K562 (cell line): ENCODE measurements at regions not wholly inside any gene's neighbourhood (a gene's known extent, or its start where the extent isn't known, plus 50 kb on each side); places are given as distances from the start of the nearest gene placed in this dataset.
A peak's percentile ranks its signal among the peaks of the same experiment; 100 is the strongest.

ENCODE experiments used
- ARNT ChIP-seq, 2 experiments: fragments of 450-650 bp; IDR thresholded peaks; 2 replicates each; pipeline ENCODE4 v1.6.1; 2016; ENCODE audit warnings: mild to moderate bottlenecking in 1 of 2
- CSDE1 ChIP-seq, 2 experiments: fragments of 450-650 bp; IDR thresholded peaks; 2 replicates each; pipeline ENCODE4 v1.6.1; 2016; ENCODE audit warnings: mild to moderate bottlenecking in 1 of 2
- EHMT2 ChIP-seq: fragments of 450-650 bp; IDR thresholded peaks from 2 replicates; pipeline ENCODE4 v1.6.1; 2018; ENCODE audit warnings: antibody characterized with exemption
- ELF4 ChIP-seq: fragments of 450-650 bp; formaldehyde crosslinking; IDR thresholded peaks from 2 replicates; pipeline ENCODE4 v1.4.0; 2022; ENCODE audit warnings: missing genetic modification characterization
- HDAC1 ChIP-seq, 2 experiments: fragments of 450-650 bp; IDR thresholded peaks; 2 replicates each; pipeline ENCODE4 v1.6.1; 2016 to 2017; ENCODE audit warnings: inconsistent platforms in 1 of 2, mild to moderate bottlenecking in 1 of 2, moderate library complexity in 1 of 2
- JUN ChIP-seq, 2 experiments: sonication (generic) in 1 of 2; formaldehyde crosslinking in 1 of 2; IDR thresholded peaks; 2 replicates each; pipeline versions ENCODE4 v1.6.1 to v1.8.0; 2012 to 2022; ENCODE audit warnings: borderline replicate concordance in 2 of 2, mild to moderate bottlenecking in 2 of 2, improper control_type of control experiment in 1 of 2, low read depth in 1 of 2, low read length in 1 of 2, missing genetic modification reagents in 1 of 2
- KHSRP ChIP-seq: fragments of 450-650 bp; IDR thresholded peaks from 2 replicates; pipeline ENCODE4 v1.6.1; 2017
- NCOR1 ChIP-seq: fragments of 450-650 bp; IDR thresholded peaks from 2 replicates; pipeline ENCODE4 v1.6.1; 2016; ENCODE audit warnings: mild to moderate bottlenecking, moderate library complexity
- SREBF2 ChIP-seq: sonication (generic); formaldehyde crosslinking; IDR thresholded peaks from 2 replicates; pipeline ENCODE4 v1.4.0; 2020; ENCODE audit warnings: mild to moderate bottlenecking, missing genetic modification reagents
- TBL1XR1 ChIP-seq, 2 experiments: IDR thresholded peaks; 2 replicates each; pipeline ENCODE4 v1.6.1; 2012; ENCODE audit warnings: improper control_type of control experiment in 2 of 2, low read length in 2 of 2, mild to moderate bottlenecking in 1 of 2
- ZNF224 ChIP-seq: sonication (generic); formaldehyde crosslinking; IDR thresholded peaks from 2 replicates; pipeline ENCODE4 v1.8.0; 2022; ENCODE audit warnings: mild to moderate bottlenecking, missing genetic modification reagents
- ZNF384 ChIP-seq: IDR thresholded peaks from 2 replicates; pipeline ENCODE4 v1.6.1; 2012; ENCODE audit warnings: low read depth, low read length, improper control_type of control experiment
- ZNF584 ChIP-seq: fragments of 200-800 bp; sonication (Bioruptor generic); IDR thresholded peaks from 2 replicates; pipeline ENCODE4 v1.6.1; 2016; ENCODE audit warnings: low read depth, mild to moderate bottlenecking, missing genetic modification characterization, missing compliant biosample characterization
- TF ChIP-seq, protein P1 (sequence below): fragments of 250-450 bp; sonication (Bioruptor Pico); IDR thresholded peaks from 2 replicates; pipeline ENCODE4 v1.4.0; 2020; ENCODE audit warnings: mild to moderate bottlenecking, moderate library complexity
- TF ChIP-seq, protein P2 (sequence below): fragments of 150-350 bp; conservative IDR thresholded peaks from 2 replicates; pipeline ENCODE4 v1.6.1; 2014; ENCODE audit warnings: low read length
- TF ChIP-seq, protein P3 (sequence below): fragments of 450-650 bp; IDR thresholded peaks from 2 replicates; pipeline ENCODE4 v1.6.1; 2016; ENCODE audit warnings: antibody characterized with exemption
- TF ChIP-seq, protein P4 (sequence below), 2 experiments: IDR thresholded peaks in 1 of 2; conservative IDR thresholded peaks in 1 of 2; 2 replicates each; pipeline ENCODE4 v1.6.1; 2016; ENCODE audit warnings: low read depth in 2 of 2, mild to moderate bottlenecking in 1 of 2, missing compliant biosample characterization in 1 of 2, missing genetic modification characterization in 1 of 2, moderate library complexity in 1 of 2

DNA sequence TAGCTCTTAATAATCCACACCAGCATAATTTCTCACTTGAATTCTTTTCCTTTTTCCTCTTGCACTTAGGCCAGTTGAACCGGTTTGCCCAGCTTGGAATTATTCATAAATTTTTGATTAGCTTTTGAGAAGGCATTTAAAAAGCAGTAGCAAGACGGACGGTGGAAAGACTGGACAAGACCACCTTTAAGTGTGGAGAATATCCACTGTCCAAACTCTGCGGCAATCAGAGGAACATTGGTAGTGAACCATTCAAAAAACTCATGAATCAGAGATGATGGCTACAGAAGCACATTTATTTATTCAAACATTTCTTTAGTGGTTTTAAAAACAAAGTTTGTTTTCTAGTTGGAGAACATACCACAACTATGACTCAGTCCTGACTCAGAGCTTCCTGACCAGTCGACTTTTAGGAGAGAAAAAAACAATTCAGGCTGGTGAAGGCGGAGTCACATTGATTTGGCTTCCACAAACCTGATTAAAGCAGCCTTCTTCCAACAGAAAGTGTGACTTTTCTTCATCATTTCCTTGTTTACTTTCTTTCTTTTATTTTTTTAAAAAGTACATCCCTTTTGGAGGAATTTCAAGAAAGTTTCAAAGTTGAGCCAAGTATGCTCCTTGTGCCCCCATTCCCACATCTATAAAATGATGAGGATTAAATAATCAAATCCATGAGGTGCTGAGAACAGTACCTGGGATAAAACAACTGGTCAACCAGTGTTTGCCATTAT, 128.8 kb downstream of the ADSS2 start (continued):
- no peak for TF ChIP-seq SREBF2 (CRISPR knock-in tag)
- TF ChIP-seq JUN (IDR thresholded peaks at IDR 0.05; ENCODE audit: borderline replicate concordance, low read depth, low read length): peak; percentile 98
- TF ChIP-seq JUN (CRISPR knock-in tag; IDR thresholded peaks at IDR 0.05; ENCODE audit: borderline replicate concordance): no peak
- TF ChIP-seq, protein P1, sequence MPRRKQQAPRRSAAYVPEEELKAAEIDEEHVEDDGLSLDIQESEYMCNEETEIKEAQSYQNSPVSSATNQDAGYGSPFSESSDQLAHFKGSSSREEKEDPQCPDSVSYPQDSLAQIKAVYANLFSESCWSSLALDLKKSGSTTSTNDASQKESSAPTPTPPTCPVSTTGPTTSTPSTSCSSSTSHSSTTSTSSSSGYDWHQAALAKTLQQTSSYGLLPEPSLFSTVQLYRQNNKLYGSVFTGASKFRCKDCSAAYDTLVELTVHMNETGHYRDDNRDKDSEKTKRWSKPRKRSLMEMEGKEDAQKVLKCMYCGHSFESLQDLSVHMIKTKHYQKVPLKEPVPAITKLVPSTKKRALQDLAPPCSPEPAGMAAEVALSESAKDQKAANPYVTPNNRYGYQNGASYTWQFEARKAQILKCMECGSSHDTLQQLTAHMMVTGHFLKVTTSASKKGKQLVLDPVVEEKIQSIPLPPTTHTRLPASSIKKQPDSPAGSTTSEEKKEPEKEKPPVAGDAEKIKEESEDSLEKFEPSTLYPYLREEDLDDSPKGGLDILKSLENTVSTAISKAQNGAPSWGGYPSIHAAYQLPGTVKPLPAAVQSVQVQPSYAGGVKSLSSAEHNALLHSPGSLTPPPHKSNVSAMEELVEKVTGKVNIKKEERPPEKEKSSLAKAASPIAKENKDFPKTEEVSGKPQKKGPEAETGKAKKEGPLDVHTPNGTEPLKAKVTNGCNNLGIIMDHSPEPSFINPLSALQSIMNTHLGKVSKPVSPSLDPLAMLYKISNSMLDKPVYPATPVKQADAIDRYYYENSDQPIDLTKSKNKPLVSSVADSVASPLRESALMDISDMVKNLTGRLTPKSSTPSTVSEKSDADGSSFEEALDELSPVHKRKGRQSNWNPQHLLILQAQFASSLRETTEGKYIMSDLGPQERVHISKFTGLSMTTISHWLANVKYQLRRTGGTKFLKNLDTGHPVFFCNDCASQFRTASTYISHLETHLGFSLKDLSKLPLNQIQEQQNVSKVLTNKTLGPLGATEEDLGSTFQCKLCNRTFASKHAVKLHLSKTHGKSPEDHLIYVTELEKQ (CRISPR knock-in tag): 0 out of 2 replicates have a peak, but pooled peaks have one; percentile 20
- peak in 1 of 2 experiments; percentile 28; a peak in 1 of 4 replicates for TF ChIP-seq ARNT (IDR thresholded peaks at IDR 0.05)
- peak; percentile 87 for TF ChIP-seq ZNF384
- 0 out of 4 replicates have a peak, but pooled peaks of 1 of the 2 experiments have one; percentile 21 for TF ChIP-seq HDAC1 (IDR thresholded peaks at IDR 0.05)
- 0 out of 2 replicates have a peak, but pooled peaks have one; percentile 23 for TF ChIP-seq ZNF584
- no peak for TF ChIP-seq ELF4 (CRISPR knock-in tag)
- TF ChIP-seq TBL1XR1 (IDR thresholded peaks at IDR 0.05; ENCODE audit: low read length in 2 of 2): no peak
- TF ChIP-seq, protein P2, sequence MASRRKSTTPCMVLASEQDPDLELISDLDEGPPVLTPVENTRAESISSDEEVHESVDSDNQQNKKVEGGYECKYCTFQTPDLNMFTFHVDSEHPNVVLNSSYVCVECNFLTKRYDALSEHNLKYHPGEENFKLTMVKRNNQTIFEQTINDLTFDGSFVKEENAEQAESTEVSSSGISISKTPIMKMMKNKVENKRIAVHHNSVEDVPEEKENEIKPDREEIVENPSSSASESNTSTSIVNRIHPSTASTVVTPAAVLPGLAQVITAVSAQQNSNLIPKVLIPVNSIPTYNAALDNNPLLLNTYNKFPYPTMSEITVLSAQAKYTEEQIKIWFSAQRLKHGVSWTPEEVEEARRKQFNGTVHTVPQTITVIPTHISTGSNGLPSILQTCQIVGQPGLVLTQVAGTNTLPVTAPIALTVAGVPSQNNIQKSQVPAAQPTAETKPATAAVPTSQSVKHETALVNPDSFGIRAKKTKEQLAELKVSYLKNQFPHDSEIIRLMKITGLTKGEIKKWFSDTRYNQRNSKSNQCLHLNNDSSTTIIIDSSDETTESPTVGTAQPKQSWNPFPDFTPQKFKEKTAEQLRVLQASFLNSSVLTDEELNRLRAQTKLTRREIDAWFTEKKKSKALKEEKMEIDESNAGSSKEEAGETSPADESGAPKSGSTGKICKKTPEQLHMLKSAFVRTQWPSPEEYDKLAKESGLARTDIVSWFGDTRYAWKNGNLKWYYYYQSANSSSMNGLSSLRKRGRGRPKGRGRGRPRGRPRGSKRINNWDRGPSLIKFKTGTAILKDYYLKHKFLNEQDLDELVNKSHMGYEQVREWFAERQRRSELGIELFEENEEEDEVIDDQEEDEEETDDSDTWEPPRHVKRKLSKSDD: no peak
- TF ChIP-seq CSDE1 (IDR thresholded peaks at IDR 0.05): peak in 1 of 2 experiments; percentile 48; a peak in 1 of 4 replicates
- TF ChIP-seq KHSRP: no peak
- no peak; the same call in 1 of the 2 replicates for TF ChIP-seq NCOR1
- no peak for TF ChIP-seq ZNF224 (CRISPR knock-in tag)
- TF ChIP-seq, protein P3, sequence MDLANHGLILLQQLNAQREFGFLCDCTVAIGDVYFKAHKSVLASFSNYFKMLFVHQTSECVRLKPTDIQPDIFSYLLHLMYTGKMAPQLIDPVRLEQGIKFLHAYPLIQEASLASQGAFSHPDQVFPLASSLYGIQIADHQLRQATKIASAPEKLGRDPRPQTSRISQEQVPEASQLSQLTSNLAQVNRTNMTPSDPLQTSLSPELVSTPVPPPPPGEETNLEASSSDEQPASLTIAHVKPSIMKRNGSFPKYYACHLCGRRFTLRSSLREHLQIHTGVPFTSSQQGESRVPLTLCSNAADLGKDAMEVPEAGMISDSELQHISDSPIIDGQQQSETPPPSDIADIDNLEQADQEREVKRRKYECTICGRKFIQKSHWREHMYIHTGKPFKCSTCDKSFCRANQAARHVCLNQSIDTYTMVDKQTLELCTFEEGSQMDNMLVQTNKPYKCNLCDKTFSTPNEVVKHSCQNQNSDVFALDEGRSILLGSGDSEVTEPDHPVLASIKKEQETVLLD: no peak
- TF ChIP-seq, protein P4, sequence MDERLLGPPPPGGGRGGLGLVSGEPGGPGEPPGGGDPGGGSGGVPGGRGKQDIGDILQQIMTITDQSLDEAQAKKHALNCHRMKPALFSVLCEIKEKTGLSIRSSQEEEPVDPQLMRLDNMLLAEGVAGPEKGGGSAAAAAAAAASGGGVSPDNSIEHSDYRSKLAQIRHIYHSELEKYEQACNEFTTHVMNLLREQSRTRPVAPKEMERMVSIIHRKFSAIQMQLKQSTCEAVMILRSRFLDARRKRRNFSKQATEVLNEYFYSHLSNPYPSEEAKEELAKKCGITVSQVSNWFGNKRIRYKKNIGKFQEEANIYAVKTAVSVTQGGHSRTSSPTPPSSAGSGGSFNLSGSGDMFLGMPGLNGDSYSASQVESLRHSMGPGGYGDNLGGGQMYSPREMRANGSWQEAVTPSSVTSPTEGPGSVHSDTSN (CRISPR knock-in tag; IDR thresholded peaks at IDR 0.05; ENCODE audit: low read depth): no peak
- TF ChIP-seq, protein P4 (tag; conservative IDR thresholded peaks at IDR 0.05; ENCODE audit: low read depth): 0 out of 2 replicates have a peak, but pooled peaks have one; percentile 18
- TF ChIP-seq EHMT2: no peak
